Liver (tissue), 2 donors: ENCODE measurements at regions not wholly inside any gene's neighbourhood (a gene's known extent, or its start where the extent isn't known, plus 50 kb on each side); places are given as distances from the start of the nearest gene placed in this dataset.

Source experiments
- CTCF ChIP-seq: fragments of 150-350 bp; IDR thresholded peaks from 2 replicates; pipeline ENCODE4 v1.5.1; 2017; ENCODE audit warnings: improper control_type of control experiment, low read depth, low read length; ENCODE audit not compliant: missing input control
- REST ChIP-seq: IDR thresholded peaks from 2 replicates; pipeline ENCODE4 v1.6.1; 2016; ENCODE audit warnings: antibody characterized with exemption, mild to moderate bottlenecking
- donor health status: healthy.

GRCh38 chr6:119461187-119461586 lies 111.6 kb upstream of the MAN1A1 start:
- TF ChIP-seq CTCF (no peak), REST (no peak)
